Mammary epithelial cell (primary cell): ENCODE measurements at regions not wholly inside any gene's neighbourhood (a gene's known extent, or its start where the extent isn't known, plus 50 kb on each side); places are given as distances from the start of the nearest gene placed in this dataset.

Experiments
- EZH2 ChIP-seq: IDR thresholded peaks from 2 replicates; pipeline ENCODE4 v1.6.1; 2012; ENCODE audit warnings: low read length, inconsistent platforms, borderline replicate concordance
- TF ChIP-seq, protein P1 (sequence below), 2 donors: IDR thresholded peaks in 1 of 2; conservative IDR thresholded peaks in 1 of 2; 2 replicates each; pipeline ENCODE4 v1.5.1; 2011 to 2012; ENCODE audit warnings: inconsistent platforms in 2 of 2, low read length in 2 of 2, mild to moderate bottlenecking in 2 of 2, control low read depth in 1 of 2, low read depth in 1 of 2; ENCODE audit not compliant: insufficient read depth in 1 of 2; ENCODE audit errors: extremely low read depth in 1 of 2

DNA sequence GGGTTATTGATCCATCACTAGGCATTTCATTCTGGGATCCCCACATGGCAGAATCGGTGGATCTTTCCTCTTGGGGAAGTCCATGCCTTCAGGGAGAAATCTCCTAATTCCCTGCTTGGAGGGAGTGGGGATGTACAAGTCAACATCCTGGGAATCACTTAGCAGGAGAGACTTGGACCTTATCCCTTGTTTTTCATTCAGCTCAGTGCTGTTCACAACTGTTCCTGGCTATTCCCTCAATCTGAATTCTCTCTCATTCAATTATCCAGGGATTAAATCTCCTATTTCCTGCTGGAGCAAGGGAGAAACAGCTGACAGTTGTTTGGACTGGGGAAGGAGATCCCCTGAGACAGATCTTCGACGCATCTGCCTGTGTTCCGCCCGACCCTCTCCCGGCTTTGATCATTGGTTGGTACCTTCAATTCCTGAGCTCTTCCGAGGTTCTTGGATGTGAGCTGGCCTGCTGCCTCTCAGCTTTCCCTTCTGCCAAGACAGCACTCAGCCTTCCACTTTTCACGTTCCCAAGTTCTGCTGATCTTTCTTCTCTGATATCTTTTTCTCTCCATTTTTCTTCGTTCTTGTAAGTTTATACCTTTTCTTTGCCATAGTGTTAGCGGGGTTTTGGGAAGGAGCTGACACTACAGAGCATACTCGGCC lies 115.4 kb upstream of the GNAO1 start:
- TF ChIP-seq, protein P1, sequence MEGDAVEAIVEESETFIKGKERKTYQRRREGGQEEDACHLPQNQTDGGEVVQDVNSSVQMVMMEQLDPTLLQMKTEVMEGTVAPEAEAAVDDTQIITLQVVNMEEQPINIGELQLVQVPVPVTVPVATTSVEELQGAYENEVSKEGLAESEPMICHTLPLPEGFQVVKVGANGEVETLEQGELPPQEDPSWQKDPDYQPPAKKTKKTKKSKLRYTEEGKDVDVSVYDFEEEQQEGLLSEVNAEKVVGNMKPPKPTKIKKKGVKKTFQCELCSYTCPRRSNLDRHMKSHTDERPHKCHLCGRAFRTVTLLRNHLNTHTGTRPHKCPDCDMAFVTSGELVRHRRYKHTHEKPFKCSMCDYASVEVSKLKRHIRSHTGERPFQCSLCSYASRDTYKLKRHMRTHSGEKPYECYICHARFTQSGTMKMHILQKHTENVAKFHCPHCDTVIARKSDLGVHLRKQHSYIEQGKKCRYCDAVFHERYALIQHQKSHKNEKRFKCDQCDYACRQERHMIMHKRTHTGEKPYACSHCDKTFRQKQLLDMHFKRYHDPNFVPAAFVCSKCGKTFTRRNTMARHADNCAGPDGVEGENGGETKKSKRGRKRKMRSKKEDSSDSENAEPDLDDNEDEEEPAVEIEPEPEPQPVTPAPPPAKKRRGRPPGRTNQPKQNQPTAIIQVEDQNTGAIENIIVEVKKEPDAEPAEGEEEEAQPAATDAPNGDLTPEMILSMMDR (conservative IDR thresholded peaks at IDR 0.05 in 1 of 2, IDR thresholded peaks at IDR 0.05 in 1 of 2; ENCODE audit: extremely low read depth in 1 of 2, insufficient read depth in 1 of 2, low read depth in 1 of 2, low read length in 2 of 2), result no peak
- TF ChIP-seq EZH2, result no peak
